HCT116 (cell line): ENCODE measurements at regions not wholly inside any gene's neighbourhood (a gene's known extent, or its start where the extent isn't known, plus 50 kb on each side); places are given as distances from the start of the nearest gene placed in this dataset.

ENCODE experiments used
- ATAC-seq: fragments of 200-7000 bp; cut with Tn5 transposase; 2 replicates; pipeline ENCODE4 v1.9.1; 2020; ENCODE audit warnings: mild to moderate bottlenecking, moderate library complexity
- BruUV-seq: library from RNA; stranded (reverse); fragments of 400-500 nt; replicated peaks from 2 replicates; lab custom pipeline; 2021; lab: Mats Ljungman, UMichigan
- CTCF ChIA-PET: fragments of 300-600 bp; sonication (Branson Sonifier 250); formaldehyde crosslinking; loops from one replicate; lab custom pipeline; 2021; ENCODE audit warnings: antibody characterized with exemption; lab: Charles Lee
- POLR2A ChIA-PET: fragments of 300-600, 350-600 bp; sonication (Branson Sonifier 250); formaldehyde crosslinking; loops from one replicate; lab custom pipeline; 2021; ENCODE audit warnings: antibody characterized with exemption; lab: Charles Lee
- RAD21 ChIA-PET, 2 experiments: fragments of 300-600 bp; sonication (Branson Sonifier 250); formaldehyde crosslinking; loops; one replicate each; lab custom pipeline; 2023; ENCODE audit warnings: low total read pairs in 2 of 2; ENCODE audit not compliant: uncharacterized antibody in 2 of 2, unreplicated experiment in 2 of 2, low non-redundant PET in 1 of 2; lab: Charles Lee
- DNase-seq: peaks from one replicate; pipeline ENCODE4 v3.0.0-alpha.2; 2010; ENCODE audit warnings: low read depth, low spot score
- H2AFZ ChIP-seq: fragments of 200-600 bp; shearing (Covaris generic), sonication (generic); 2 replicates; pipeline ENCODE4 v1.6.1; 2017; ENCODE audit warnings: low read depth, mixed run types, mixed read lengths, antibody characterized with exemption, low read length; ENCODE audit not compliant: poor library complexity, severe bottlenecking
- H3K27ac ChIP-seq: 2 replicates; pipeline ENCODE4 v1.5.1; 2012; ENCODE audit warnings: low read depth, low read length
- H3K27me3 ChIP-seq: fragments of 200-600 bp; sonication (generic); 2 replicates; pipeline ENCODE4 v1.6.1; 2016; ENCODE audit warnings: mixed run types, low read length, mixed read lengths; ENCODE audit not compliant: insufficient read depth
- H3K36me3 ChIP-seq, 2 experiments: fragments of 200-500 bp in 1 of 2; fragments of 200-600 bp in 1 of 2; sonication (Bioruptor generic) in 1 of 2; sonication (generic) in 1 of 2; 2 replicates each; pipeline versions ENCODE4 v1.5.1 to v1.6.1; 2014 to 2016; ENCODE audit warnings: low read length in 2 of 2, inconsistent platforms in 1 of 2, mixed read lengths in 1 of 2, mixed run types in 1 of 2; ENCODE audit not compliant: insufficient read depth in 2 of 2, control insufficient read depth in 1 of 2
- H3K4me1 ChIP-seq, 2 experiments: fragments of 200-600 bp in 1 of 2; sonication (generic) in 1 of 2; 2 replicates each; pipeline versions ENCODE4 v1.5.1 to v1.6.1; 2012 to 2017; ENCODE audit warnings: low read length in 2 of 2, inconsistent platforms in 1 of 2, mild to moderate bottlenecking in 1 of 2, mixed read lengths in 1 of 2, mixed run types in 1 of 2, moderate library complexity in 1 of 2; ENCODE audit not compliant: insufficient read depth in 2 of 2, control insufficient read depth in 1 of 2
- H3K4me2 ChIP-seq: fragments of 200-600 bp; sonication (generic); 2 replicates; pipeline ENCODE4 v1.6.1; 2017; ENCODE audit warnings: mixed run types, low read length, mixed read lengths
- H3K4me3 ChIP-seq, 2 experiments: fragments of 200-600 bp in 1 of 2; sonication (generic) in 1 of 2; replicated peaks in 1 of 2; 2 replicates each; pipeline ENCODE4 v1.5.1; 2011 to 2016; ENCODE audit warnings: low read length in 2 of 2, control low read depth in 1 of 2, low read depth in 1 of 2, mild to moderate bottlenecking in 1 of 2, mixed read lengths in 1 of 2, mixed run types in 1 of 2
- H3K79me2 ChIP-seq: fragments of 200-600 bp; sonication (generic); 2 replicates; pipeline ENCODE4 v1.6.1; 2017; ENCODE audit warnings: mild to moderate bottlenecking, mixed run types, low read length, moderate library complexity, mixed read lengths; ENCODE audit not compliant: insufficient read depth
- H3K9ac ChIP-seq: fragments of 200-600 bp; sonication (generic); 2 replicates; pipeline ENCODE4 v1.6.1; 2016; ENCODE audit warnings: low read length, mixed read lengths
- H3K9me2 ChIP-seq: fragments of 200-600 bp; sonication (generic), shearing (Covaris generic); 2 replicates; pipeline ENCODE4 v1.6.1; 2017; ENCODE audit warnings: mixed run types, mild to moderate bottlenecking, moderate library complexity; ENCODE audit not compliant: insufficient read depth
- H3K9me3 ChIP-seq, 2 experiments: fragments of 200-500 bp in 1 of 2; fragments of 200-600 bp in 1 of 2; sonication (Bioruptor generic) in 1 of 2; sonication (generic) in 1 of 2; 2 replicates each; pipeline ENCODE4 v1.6.1; 2014 to 2017; ENCODE audit warnings: low read length in 2 of 2, mixed read lengths in 2 of 2, inconsistent platforms in 1 of 2, low read depth in 1 of 2, mild to moderate bottlenecking in 1 of 2, mixed run types in 1 of 2, moderate library complexity in 1 of 2; ENCODE audit not compliant: control insufficient read depth in 1 of 2, insufficient read depth in 1 of 2
- H4K20me1 ChIP-seq: fragments of 200-600 bp; sonication (generic), shearing (Covaris generic); 2 replicates; pipeline ENCODE4 v1.6.1; 2017; ENCODE audit warnings: mixed run types, mild to moderate bottlenecking, moderate library complexity; ENCODE audit not compliant: insufficient read depth
- ATF3 ChIP-seq: IDR thresholded peaks from 2 replicates; pipeline ENCODE4 v1.6.1; 2012
- CTCF ChIP-seq, 3 experiments: fragments of 200-600 bp in 1 of 3; sonication (generic) in 1 of 3; IDR thresholded peaks in 2 of 3; conservative IDR thresholded peaks in 1 of 3; 2 replicates each; pipeline ENCODE4 v1.5.1; 2012 to 2017; ENCODE audit warnings: low read depth in 2 of 3, low read length in 2 of 3, antibody characterized with exemption in 1 of 3, borderline replicate concordance in 1 of 3, control low read depth in 1 of 3, mild to moderate bottlenecking in 1 of 3, mixed read lengths in 1 of 3, mixed run types in 1 of 3, moderate library complexity in 1 of 3; ENCODE audit not compliant: insufficient read depth in 1 of 3
- EZH2phosphoT487 ChIP-seq: fragments of 200-600 bp; IDR thresholded peaks from 2 replicates; pipeline ENCODE4 v1.6.1; 2018; ENCODE audit warnings: antibody characterized with exemption, borderline replicate concordance
- RAD21 ChIP-seq: IDR thresholded peaks from 2 replicates; pipeline ENCODE4 v1.6.1; 2012; ENCODE audit warnings: low read depth, mild to moderate bottlenecking
- SP1 ChIP-seq: IDR thresholded peaks from 2 replicates; pipeline ENCODE4 v1.6.1; 2012; ENCODE audit warnings: low read depth
- intact Hi-C: fragments of 100-400 bp; cut with micrococcal nuclease; formaldehyde crosslinking; loops from 2 replicates; pipeline ENCODE4 v1.10.0; 2022
- TF ChIP-seq, protein P1 (sequence below): IDR thresholded peaks from 2 replicates; pipeline ENCODE4 v1.6.1; 2011; ENCODE audit warnings: mild to moderate bottlenecking, low read length, moderate library complexity; ENCODE audit not compliant: insufficient replicate concordance; ENCODE audit errors: extremely low read depth

- no peak for DNase-seq
- no peaks in the 10 kb centered on the region for H3K4me1 ChIP-seq
- no peak overlapping the region for H2AFZ ChIP-seq
- H3K9ac ChIP-seq: no peak overlapping the region
- H3K79me2 ChIP-seq: no peaks in the 10 kb centered on the region
- no peak for ATAC-seq
- no peak overlapping the region for H3K27ac ChIP-seq
- H3K27me3 ChIP-seq: no peaks in the 10 kb centered on the region
- CTCF ChIA-PET: no interaction called here
- POLR2A ChIA-PET: no interaction called here
- H3K9me3 ChIP-seq: no peaks in the 10 kb centered on the region
- BruUV-seq: no TSS peak
- TF ChIP-seq RAD21: no peak
- TF ChIP-seq EZH2phosphoT487: no peak
- TF ChIP-seq SP1: no peak
- TF ChIP-seq ATF3: no peak
- no peak for TF ChIP-seq CTCF (IDR thresholded peaks at IDR 0.05 in 2 of 3, conservative IDR thresholded peaks at IDR 0.05 in 1 of 3; ENCODE audit: borderline replicate concordance in 1 of 3, insufficient read depth in 1 of 3, low read depth in 2 of 3, low read length in 2 of 3)
- TF ChIP-seq, protein P1, sequence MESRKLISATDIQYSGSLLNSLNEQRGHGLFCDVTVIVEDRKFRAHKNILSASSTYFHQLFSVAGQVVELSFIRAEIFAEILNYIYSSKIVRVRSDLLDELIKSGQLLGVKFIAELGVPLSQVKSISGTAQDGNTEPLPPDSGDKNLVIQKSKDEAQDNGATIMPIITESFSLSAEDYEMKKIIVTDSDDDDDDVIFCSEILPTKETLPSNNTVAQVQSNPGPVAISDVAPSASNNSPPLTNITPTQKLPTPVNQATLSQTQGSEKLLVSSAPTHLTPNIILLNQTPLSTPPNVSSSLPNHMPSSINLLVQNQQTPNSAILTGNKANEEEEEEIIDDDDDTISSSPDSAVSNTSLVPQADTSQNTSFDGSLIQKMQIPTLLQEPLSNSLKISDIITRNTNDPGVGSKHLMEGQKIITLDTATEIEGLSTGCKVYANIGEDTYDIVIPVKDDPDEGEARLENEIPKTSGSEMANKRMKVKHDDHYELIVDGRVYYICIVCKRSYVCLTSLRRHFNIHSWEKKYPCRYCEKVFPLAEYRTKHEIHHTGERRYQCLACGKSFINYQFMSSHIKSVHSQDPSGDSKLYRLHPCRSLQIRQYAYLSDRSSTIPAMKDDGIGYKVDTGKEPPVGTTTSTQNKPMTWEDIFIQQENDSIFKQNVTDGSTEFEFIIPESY: no peak
- no peaks in the 10 kb centered on the region for H4K20me1 ChIP-seq
- intact Hi-C loops: no loop called here
- H3K4me2 ChIP-seq: no peak overlapping the region
- no peaks in the 10 kb centered on the region for H3K36me3 ChIP-seq
- H3K9me2 ChIP-seq: no peaks in the 10 kb centered on the region
- RAD21 ChIA-PET: no interaction called here
- no peak overlapping the region for H3K4me3 ChIP-seq
These were observed 964.1 kb upstream of the NXPH2 start for GRCh38 chr2:139744273-139744672.
